ENCODE measurements at regions not wholly inside any gene's neighbourhood (a gene's known extent, or its start where the extent isn't known, plus 50 kb on each side); places are given as distances from the start of the nearest gene placed in this dataset.

DNA sequence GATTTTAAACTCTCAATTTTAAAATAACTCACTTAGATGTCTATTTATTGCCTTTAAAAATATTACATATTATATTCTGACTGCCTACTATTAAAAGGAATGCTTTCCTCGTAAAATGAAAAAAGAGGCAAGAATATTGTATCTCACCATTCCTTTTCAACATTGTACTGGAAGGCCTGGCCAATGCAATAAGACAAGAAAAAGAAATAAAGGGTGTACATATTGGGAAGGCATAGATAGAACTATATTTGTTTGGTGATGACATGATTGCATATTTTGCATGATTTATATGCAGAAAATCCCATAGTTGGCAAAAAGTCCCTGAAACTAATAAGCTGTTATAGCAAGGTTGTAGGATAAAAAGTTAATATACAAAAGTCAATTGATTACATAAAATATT lies 474.6 kb upstream of the ATP2B1 start:
- no peak for DNase-seq (ENCODE audit: low spot score)
- Histone ChIP-seq H3K36me3 (ENCODE audit: control insufficient read depth in 4 of 4, insufficient read depth in 3 of 4, low read depth in 1 of 4, low read length in 3 of 4) (no peaks in the 10 kb centered on the region), H3K9ac (ENCODE audit: low read depth in 1 of 2, low read length in 2 of 2) (no peak overlapping the region), H3K27me3 (ENCODE audit: control insufficient read depth in 4 of 4, insufficient read depth in 4 of 4, low read length in 3 of 4) (no peaks in the 10 kb centered on the region), H3K9me3 (ENCODE audit: control insufficient read depth in 4 of 4, low read length in 3 of 4) (peaks cover 0 to 11% (median 0%) of the 10 kb centered on the region in 4 donors), H3K27ac (ENCODE audit: low read depth in 1 of 2, low read length in 2 of 2) (no peak overlapping the region), H3K4me1 (ENCODE audit: control insufficient read depth in 4 of 4, insufficient read depth in 4 of 4, low read length in 3 of 4) (no peaks in the 10 kb centered on the region), H3K4me3 (ENCODE audit: low read depth in 1 of 3, low read length in 3 of 3) (no peak overlapping the region)
- WGBS = 64% methylated on average over 1 of the region's 1 CpG
- no peak for TF ChIP-seq HNF4G (IDR thresholded peaks at IDR 0.05)
- TF ChIP-seq JUND (IDR thresholded peaks at IDR 0.05) = no peak
- TF ChIP-seq RXRA (IDR thresholded peaks at IDR 0.05) = no peak
- TF ChIP-seq, protein P1, sequence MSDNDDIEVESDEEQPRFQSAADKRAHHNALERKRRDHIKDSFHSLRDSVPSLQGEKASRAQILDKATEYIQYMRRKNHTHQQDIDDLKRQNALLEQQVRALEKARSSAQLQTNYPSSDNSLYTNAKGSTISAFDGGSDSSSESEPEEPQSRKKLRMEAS (IDR thresholded peaks at IDR 0.05) = no peak
- no peak for TF ChIP-seq YY1 (IDR thresholded peaks at IDR 0.05)
- TF ChIP-seq, protein P2, sequence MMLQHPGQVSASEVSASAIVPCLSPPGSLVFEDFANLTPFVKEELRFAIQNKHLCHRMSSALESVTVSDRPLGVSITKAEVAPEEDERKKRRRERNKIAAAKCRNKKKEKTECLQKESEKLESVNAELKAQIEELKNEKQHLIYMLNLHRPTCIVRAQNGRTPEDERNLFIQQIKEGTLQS (IDR thresholded peaks at IDR 0.05) = no peak
- TF ChIP-seq EGR1 (IDR thresholded peaks at IDR 0.05; ENCODE audit: low read depth in 2 of 2) = no peak
- TF ChIP-seq, protein P3, sequence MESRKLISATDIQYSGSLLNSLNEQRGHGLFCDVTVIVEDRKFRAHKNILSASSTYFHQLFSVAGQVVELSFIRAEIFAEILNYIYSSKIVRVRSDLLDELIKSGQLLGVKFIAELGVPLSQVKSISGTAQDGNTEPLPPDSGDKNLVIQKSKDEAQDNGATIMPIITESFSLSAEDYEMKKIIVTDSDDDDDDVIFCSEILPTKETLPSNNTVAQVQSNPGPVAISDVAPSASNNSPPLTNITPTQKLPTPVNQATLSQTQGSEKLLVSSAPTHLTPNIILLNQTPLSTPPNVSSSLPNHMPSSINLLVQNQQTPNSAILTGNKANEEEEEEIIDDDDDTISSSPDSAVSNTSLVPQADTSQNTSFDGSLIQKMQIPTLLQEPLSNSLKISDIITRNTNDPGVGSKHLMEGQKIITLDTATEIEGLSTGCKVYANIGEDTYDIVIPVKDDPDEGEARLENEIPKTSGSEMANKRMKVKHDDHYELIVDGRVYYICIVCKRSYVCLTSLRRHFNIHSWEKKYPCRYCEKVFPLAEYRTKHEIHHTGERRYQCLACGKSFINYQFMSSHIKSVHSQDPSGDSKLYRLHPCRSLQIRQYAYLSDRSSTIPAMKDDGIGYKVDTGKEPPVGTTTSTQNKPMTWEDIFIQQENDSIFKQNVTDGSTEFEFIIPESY (IDR thresholded peaks at IDR 0.05) = no peak
- no peak for TF ChIP-seq GABPA (IDR thresholded peaks at IDR 0.05 in 1 of 2, conservative IDR thresholded peaks at IDR 0.05 in 1 of 2)
- no peak for TF ChIP-seq TAF1 (conservative IDR thresholded peaks at IDR 0.05)

DNA sequence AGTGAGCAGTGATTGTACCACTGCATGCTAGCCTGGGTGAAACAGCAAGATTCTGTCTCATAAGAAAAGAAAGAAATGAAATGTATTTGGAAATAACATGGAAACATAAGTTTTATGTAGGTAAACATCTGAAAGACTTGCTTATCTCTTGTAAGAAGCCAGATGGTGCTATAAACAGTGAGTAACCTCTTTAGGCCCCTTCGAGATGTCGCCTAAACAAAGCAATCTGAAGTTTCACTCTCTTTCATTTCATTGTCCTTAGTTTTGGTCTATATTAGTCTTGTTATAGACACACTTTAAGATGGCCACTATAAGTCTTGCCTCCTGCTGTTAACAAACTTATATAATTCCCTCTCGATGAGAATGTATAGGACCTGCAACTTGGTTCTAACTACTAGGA lies 472.6 kb upstream of the ATP2B1 start:
- WGBS = 87% methylated on average over 3 of the region's 3 CpGs
- no peak overlapping the region for H3K27ac ChIP-seq (ENCODE audit: low read depth in 1 of 2, low read length in 2 of 2)
- H3K9me3 ChIP-seq (ENCODE audit: control insufficient read depth in 4 of 4, low read length in 3 of 4) = peaks cover 0 to 11% (median under 1%) of the 10 kb centered on the region in 4 donors
- TF ChIP-seq JUND (IDR thresholded peaks at IDR 0.05) (no peak), FOXA1 (IDR thresholded peaks at IDR 0.05) (no peak), RAD21 (IDR thresholded peaks at IDR 0.05) (no peak), NR2F2 (IDR thresholded peaks at IDR 0.05) (no peak), YY1 (IDR thresholded peaks at IDR 0.05) (no peak), HNF4A (conservative IDR thresholded peaks at IDR 0.05) (no peak), HNF4G (IDR thresholded peaks at IDR 0.05) (no peak), GABPA (IDR thresholded peaks at IDR 0.05 in 1 of 2, conservative IDR thresholded peaks at IDR 0.05 in 1 of 2) (no peak), EGR1 (IDR thresholded peaks at IDR 0.05; ENCODE audit: low read depth in 2 of 2) (no peak), TAF1 (conservative IDR thresholded peaks at IDR 0.05) (no peak), SP1 (IDR thresholded peaks at IDR 0.05) (no peak), RXRA (IDR thresholded peaks at IDR 0.05) (no peak), FOXA2 (IDR thresholded peaks at IDR 0.05) (no peak)
- TF ChIP-seq, protein P3 (IDR thresholded peaks at IDR 0.05) = no peak
- TF ChIP-seq, protein P4, sequence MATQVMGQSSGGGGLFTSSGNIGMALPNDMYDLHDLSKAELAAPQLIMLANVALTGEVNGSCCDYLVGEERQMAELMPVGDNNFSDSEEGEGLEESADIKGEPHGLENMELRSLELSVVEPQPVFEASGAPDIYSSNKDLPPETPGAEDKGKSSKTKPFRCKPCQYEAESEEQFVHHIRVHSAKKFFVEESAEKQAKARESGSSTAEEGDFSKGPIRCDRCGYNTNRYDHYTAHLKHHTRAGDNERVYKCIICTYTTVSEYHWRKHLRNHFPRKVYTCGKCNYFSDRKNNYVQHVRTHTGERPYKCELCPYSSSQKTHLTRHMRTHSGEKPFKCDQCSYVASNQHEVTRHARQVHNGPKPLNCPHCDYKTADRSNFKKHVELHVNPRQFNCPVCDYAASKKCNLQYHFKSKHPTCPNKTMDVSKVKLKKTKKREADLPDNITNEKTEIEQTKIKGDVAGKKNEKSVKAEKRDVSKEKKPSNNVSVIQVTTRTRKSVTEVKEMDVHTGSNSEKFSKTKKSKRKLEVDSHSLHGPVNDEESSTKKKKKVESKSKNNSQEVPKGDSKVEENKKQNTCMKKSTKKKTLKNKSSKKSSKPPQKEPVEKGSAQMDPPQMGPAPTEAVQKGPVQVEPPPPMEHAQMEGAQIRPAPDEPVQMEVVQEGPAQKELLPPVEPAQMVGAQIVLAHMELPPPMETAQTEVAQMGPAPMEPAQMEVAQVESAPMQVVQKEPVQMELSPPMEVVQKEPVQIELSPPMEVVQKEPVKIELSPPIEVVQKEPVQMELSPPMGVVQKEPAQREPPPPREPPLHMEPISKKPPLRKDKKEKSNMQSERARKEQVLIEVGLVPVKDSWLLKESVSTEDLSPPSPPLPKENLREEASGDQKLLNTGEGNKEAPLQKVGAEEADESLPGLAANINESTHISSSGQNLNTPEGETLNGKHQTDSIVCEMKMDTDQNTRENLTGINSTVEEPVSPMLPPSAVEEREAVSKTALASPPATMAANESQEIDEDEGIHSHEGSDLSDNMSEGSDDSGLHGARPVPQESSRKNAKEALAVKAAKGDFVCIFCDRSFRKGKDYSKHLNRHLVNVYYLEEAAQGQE (IDR thresholded peaks at IDR 0.05) = no peak
- TF ChIP-seq, protein P1 (IDR thresholded peaks at IDR 0.05) = no peak
- TF ChIP-seq, protein P5, sequence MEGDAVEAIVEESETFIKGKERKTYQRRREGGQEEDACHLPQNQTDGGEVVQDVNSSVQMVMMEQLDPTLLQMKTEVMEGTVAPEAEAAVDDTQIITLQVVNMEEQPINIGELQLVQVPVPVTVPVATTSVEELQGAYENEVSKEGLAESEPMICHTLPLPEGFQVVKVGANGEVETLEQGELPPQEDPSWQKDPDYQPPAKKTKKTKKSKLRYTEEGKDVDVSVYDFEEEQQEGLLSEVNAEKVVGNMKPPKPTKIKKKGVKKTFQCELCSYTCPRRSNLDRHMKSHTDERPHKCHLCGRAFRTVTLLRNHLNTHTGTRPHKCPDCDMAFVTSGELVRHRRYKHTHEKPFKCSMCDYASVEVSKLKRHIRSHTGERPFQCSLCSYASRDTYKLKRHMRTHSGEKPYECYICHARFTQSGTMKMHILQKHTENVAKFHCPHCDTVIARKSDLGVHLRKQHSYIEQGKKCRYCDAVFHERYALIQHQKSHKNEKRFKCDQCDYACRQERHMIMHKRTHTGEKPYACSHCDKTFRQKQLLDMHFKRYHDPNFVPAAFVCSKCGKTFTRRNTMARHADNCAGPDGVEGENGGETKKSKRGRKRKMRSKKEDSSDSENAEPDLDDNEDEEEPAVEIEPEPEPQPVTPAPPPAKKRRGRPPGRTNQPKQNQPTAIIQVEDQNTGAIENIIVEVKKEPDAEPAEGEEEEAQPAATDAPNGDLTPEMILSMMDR (IDR thresholded peaks at IDR 0.05; ENCODE audit: low read depth, low read length, missing input control) = no peak
- TF ChIP-seq, protein P2 (IDR thresholded peaks at IDR 0.05) = no peak
- DNase-seq (ENCODE audit: low spot score) = no peak
- H3K4me1 ChIP-seq (ENCODE audit: control insufficient read depth in 4 of 4, insufficient read depth in 4 of 4, low read length in 3 of 4) = no peaks in the 10 kb centered on the region
- no peaks in the 10 kb centered on the region for H3K36me3 ChIP-seq (ENCODE audit: control insufficient read depth in 4 of 4, insufficient read depth in 3 of 4, low read depth in 1 of 4, low read length in 3 of 4)
- H3K27me3 ChIP-seq (ENCODE audit: control insufficient read depth in 4 of 4, insufficient read depth in 4 of 4, low read length in 3 of 4) = no peaks in the 10 kb centered on the region
- H3K9ac ChIP-seq (ENCODE audit: low read depth in 1 of 2, low read length in 2 of 2) = no peak overlapping the region
- H3K4me3 ChIP-seq (ENCODE audit: low read depth in 1 of 3, low read length in 3 of 3) = no peak overlapping the region
